IMR-90 (cell line): ENCODE measurements at regions not wholly inside any gene's neighbourhood (a gene's known extent, or its start where the extent isn't known, plus 50 kb on each side); places are given as distances from the start of the nearest gene placed in this dataset.

Experiments
- ATAC-seq: fragments of 200-7000 bp; cut with Tn5 transposase; 2 replicates; pipeline ENCODE4 v1.9.1; 2020; ENCODE audit warnings: low read depth, mild to moderate bottlenecking, moderate library complexity
- BruUV-seq: library from RNA; stranded (reverse); fragments of 400-500 nt; replicated peaks from 2 replicates; lab custom pipeline; 2021; lab: Mats Ljungman, UMichigan
- CTCF ChIA-PET: fragments of 300-600 bp; formaldehyde crosslinking; extraction: SDS; loops from one replicate; lab custom pipeline; 2021; ENCODE audit warnings: antibody characterized with exemption; lab: Yijun Ruan, JAX
- POLR2A ChIA-PET: fragments of 300-600 bp; sonication (Branson Sonifier 250); formaldehyde crosslinking; loops from one replicate; lab custom pipeline; 2022; ENCODE audit warnings: antibody characterized with exemption; ENCODE audit not compliant: unreplicated experiment; lab: Charles Lee
- DNase-seq: peaks from one replicate; pipeline ENCODE4 v3.0.0; 2013
- H2AFZ ChIP-seq: replicated peaks from 2 replicates; pipeline ENCODE3; 2013; ENCODE audit warnings: low read length, mild to moderate bottlenecking; ENCODE audit not compliant: poor library complexity
- H2AK5ac ChIP-seq: 2 replicates; pipeline ENCODE4 v1.6.1; 2013; ENCODE audit warnings: low read depth, low read length, inconsistent platforms
- H2AK9ac ChIP-seq: replicated peaks from 2 replicates; pipeline ENCODE3; 2013; ENCODE audit warnings: mild to moderate bottlenecking, low read depth, low read length, moderate library complexity; ENCODE audit not compliant: poor library complexity
- H2BK120ac ChIP-seq: 2 replicates; pipeline ENCODE4 v1.6.1; 2013; ENCODE audit warnings: low read depth, low read length, inconsistent platforms
- H2BK15ac ChIP-seq: 3 replicates; pipeline ENCODE4 v1.6.1; 2013; ENCODE audit warnings: low read depth, low read length, inconsistent platforms
- H2BK20ac ChIP-seq: 2 replicates; pipeline ENCODE4 v1.6.1; 2013; ENCODE audit warnings: low read depth, mild to moderate bottlenecking, inconsistent platforms, low read length, moderate library complexity
- H2BK5ac ChIP-seq: 2 replicates; pipeline ENCODE4 v1.6.1; 2013; ENCODE audit warnings: mild to moderate bottlenecking, low read depth, low read length, inconsistent platforms; ENCODE audit not compliant: poor library complexity, severe bottlenecking
- H3K14ac ChIP-seq: replicated peaks from 2 replicates; pipeline ENCODE4 v1.6.1; 2013; ENCODE audit warnings: low read depth, low read length, inconsistent platforms
- H3K18ac ChIP-seq: 2 replicates; pipeline ENCODE4 v1.6.1; 2013; ENCODE audit warnings: low read depth, low read length, control low read depth
- H3K23ac ChIP-seq: 2 replicates; pipeline ENCODE4 v1.6.1; 2013; ENCODE audit warnings: low read depth, low read length, inconsistent platforms
- H3K27ac ChIP-seq: 2 replicates; pipeline ENCODE4 v1.5.1; 2013; ENCODE audit warnings: mild to moderate bottlenecking, control low read depth, low read length; ENCODE audit not compliant: insufficient read depth
- H3K27me3 ChIP-seq: 2 replicates; pipeline ENCODE4 v1.6.1; 2013; ENCODE audit warnings: low read length; ENCODE audit not compliant: control insufficient read depth, insufficient read depth
- H3K36me3 ChIP-seq: 2 replicates; pipeline ENCODE4 v1.6.1; 2013; ENCODE audit warnings: low read length, mixed read lengths; ENCODE audit not compliant: control insufficient read depth, insufficient read depth
- H3K4ac ChIP-seq: 2 replicates; pipeline ENCODE4 v1.6.1; 2013; ENCODE audit warnings: low read depth, low read length, inconsistent platforms
- H3K4me1 ChIP-seq: 2 replicates; pipeline ENCODE4 v1.6.1; 2013; ENCODE audit warnings: low read length, mixed read lengths; ENCODE audit not compliant: control insufficient read depth, insufficient read depth
- H3K4me2 ChIP-seq: 2 replicates; pipeline ENCODE4 v1.6.1; 2013; ENCODE audit warnings: low read depth, mild to moderate bottlenecking, control low read depth, low read length, moderate library complexity
- H3K4me3 ChIP-seq: 2 replicates; pipeline ENCODE4 v1.5.1; 2013; ENCODE audit warnings: low read depth, mild to moderate bottlenecking, control low read depth, low read length, moderate library complexity; ENCODE audit not compliant: insufficient read depth
- H3K56ac ChIP-seq: 2 replicates; pipeline ENCODE4 v1.6.1; 2013; ENCODE audit warnings: low read length, inconsistent platforms; ENCODE audit not compliant: insufficient read depth; ENCODE audit errors: extremely low read depth
- H3K79me1 ChIP-seq, 2 experiments: 2 replicates each; pipeline ENCODE4 v1.6.1; 2013; ENCODE audit warnings: low read length in 2 of 2, inconsistent platforms in 1 of 2, low read depth in 1 of 2
- H3K9ac ChIP-seq: 2 replicates; pipeline ENCODE4 v1.6.1; 2013; ENCODE audit warnings: low read depth, low read length, control low read depth
- H3K9me1 ChIP-seq: 2 replicates; pipeline ENCODE4 v1.6.1; 2013; ENCODE audit warnings: low read length, inconsistent platforms; ENCODE audit not compliant: insufficient read depth
- H3K9me3 ChIP-seq: 2 replicates; pipeline ENCODE4 v1.6.1; 2013; ENCODE audit warnings: low read length; ENCODE audit not compliant: control insufficient read depth, insufficient read depth
- H4K20me1 ChIP-seq: 2 replicates; pipeline ENCODE4 v1.6.1; 2013; ENCODE audit warnings: low read length, inconsistent platforms; ENCODE audit not compliant: insufficient read depth
- H4K5ac ChIP-seq: 2 replicates; pipeline ENCODE4 v1.6.1; 2013; ENCODE audit warnings: mild to moderate bottlenecking, low read depth, low read length, control low read depth
- H4K8ac ChIP-seq, 2 experiments: 2 replicates each; pipeline ENCODE4 v1.6.1; 2013; ENCODE audit warnings: low read depth in 2 of 2, low read length in 2 of 2, control low read depth in 1 of 2, inconsistent platforms in 1 of 2
- H4K91ac ChIP-seq: 2 replicates; pipeline ENCODE4 v1.6.1; 2013; ENCODE audit warnings: low read depth, low read length, inconsistent platforms; ENCODE audit not compliant: insufficient read depth
- BHLHE40 ChIP-seq: fragments of 150-350 bp; IDR thresholded peaks from 2 replicates; pipeline ENCODE4 v1.6.1; 2016; ENCODE audit warnings: mild to moderate bottlenecking, low read depth, low read length
- CEBPB ChIP-seq: IDR thresholded peaks from 2 replicates; pipeline ENCODE4 v1.6.1; 2012; ENCODE audit warnings: low read depth, low read length, improper control_type of control experiment
- CHD1 ChIP-seq: IDR thresholded peaks from 2 replicates; pipeline ENCODE4 v1.6.1; 2012; ENCODE audit warnings: low read depth, low read length, improper control_type of control experiment
- CTCF ChIP-seq: conservative IDR thresholded peaks from 2 replicates; pipeline ENCODE4 v1.5.1; 2012; ENCODE audit warnings: mild to moderate bottlenecking, low read depth, low read length, improper control_type of control experiment
- ELK1 ChIP-seq: fragments of 150-350 bp; IDR thresholded peaks from 2 replicates; pipeline ENCODE4 v1.6.1; 2016; ENCODE audit warnings: low read depth, mild to moderate bottlenecking, low read length, moderate library complexity, borderline replicate concordance
- FOS ChIP-seq: fragments of 150-350 bp; IDR thresholded peaks from 2 replicates; pipeline ENCODE4 v1.6.1; 2016; ENCODE audit warnings: low read depth, low read length
- MAFK ChIP-seq: IDR thresholded peaks from 2 replicates; pipeline ENCODE4 v1.6.1; 2012; ENCODE audit warnings: low read depth, low read length, improper control_type of control experiment
- MAZ ChIP-seq: IDR thresholded peaks from 2 replicates; pipeline ENCODE4 v1.6.1; 2012; ENCODE audit warnings: low read depth, mild to moderate bottlenecking, low read length, improper control_type of control experiment, moderate library complexity, borderline replicate concordance
- MXI1 ChIP-seq: IDR thresholded peaks from 2 replicates; pipeline ENCODE4 v1.6.1; 2012; ENCODE audit warnings: low read depth, mild to moderate bottlenecking, low read length, moderate library complexity, borderline replicate concordance
- NFE2L2 ChIP-seq: fragments of 150-350 bp; IDR thresholded peaks from 2 replicates; pipeline ENCODE4 v1.6.1; 2016; ENCODE audit warnings: low read depth, mild to moderate bottlenecking, low read length
- POLR2A ChIP-seq: IDR thresholded peaks from 2 replicates; pipeline ENCODE4 v1.6.1; 2012; ENCODE audit warnings: mild to moderate bottlenecking, low read depth, low read length
- RAD21 ChIP-seq: IDR thresholded peaks from 2 replicates; pipeline ENCODE4 v1.6.1; 2012; ENCODE audit warnings: low read length, improper control_type of control experiment
- RCOR1 ChIP-seq: IDR thresholded peaks from 2 replicates; pipeline ENCODE4 v1.6.1; 2012; ENCODE audit warnings: mild to moderate bottlenecking, low read length, improper control_type of control experiment; ENCODE audit not compliant: insufficient replicate concordance
- RFX5 ChIP-seq: IDR thresholded peaks from 2 replicates; pipeline ENCODE4 v1.8.0; 2012; ENCODE audit warnings: low read depth, mild to moderate bottlenecking, low read length, moderate library complexity
- SMC3 ChIP-seq: fragments of 150-350 bp; IDR thresholded peaks from 2 replicates; pipeline ENCODE4 v1.6.1; 2016; ENCODE audit warnings: low read depth, mild to moderate bottlenecking, antibody characterized with exemption, low read length, moderate library complexity
- USF2 ChIP-seq: fragments of 150-350 bp; IDR thresholded peaks from 2 replicates; pipeline ENCODE4 v1.6.1; 2017; ENCODE audit warnings: mild to moderate bottlenecking, antibody characterized with exemption, low read length, low read depth
- WGBS, 2 experiments: methylation state at CpG; one replicate each; pipeline versions ENCODE4 v1.1.5 to v1.1.7; 2013; ENCODE audit warnings: missing lambda C conversion rate in 2 of 2; ENCODE audit not compliant: insufficient read length in 1 of 2; ENCODE audit errors: extremely low coverage in 2 of 2; 5-methylcytosine and 5-hydroxymethylcytosine counted together
- dilution Hi-C: fragments of 300-500 bp; cut with HindIII; formaldehyde crosslinking; loops from one replicate; pipeline ENCODE4 v1.14.3; 2018; ENCODE audit warnings: low sequenced_read_pairs; ENCODE audit not compliant: unreplicated experiment
- in situ Hi-C: fragments of 300-500 bp; cut with MboI; formaldehyde crosslinking; loops from 3 replicates; pipeline ENCODE4 v1.14.3; 2019; ENCODE audit warnings: low sequenced_read_pairs, inconsistent platforms, mixed read lengths
- intact Hi-C: fragments of 100-400 bp; cut with micrococcal nuclease; formaldehyde crosslinking; loops from 2 replicates; pipeline ENCODE4 v1.10.0; 2022

- ATAC-seq = no peak
- Histone ChIP-seq H3K9me3 (no peaks in the 10 kb centered on the region), H4K20me1 (no peaks in the 10 kb centered on the region), H4K91ac (no peak overlapping the region), H2AK5ac (no peak overlapping the region), H2AFZ (no peak overlapping the region), H4K8ac (no peak overlapping the region), H3K36me3 (no peaks in the 10 kb centered on the region), H2AK9ac (no peak overlapping the region), H2BK15ac (no peak overlapping the region), H3K14ac (0 out of 2 replicates have a peak overlapping the region, but pooled peaks have one; percentile 61), H3K4me2 (no peak overlapping the region), H3K27ac (no peak overlapping the region), H4K5ac (no peak overlapping the region), H3K4me3 (no peak overlapping the region), H3K9ac (no peak overlapping the region), H3K4ac (no peak overlapping the region), H2BK20ac (no peak overlapping the region), H2BK5ac (no peak overlapping the region), H3K18ac (no peak overlapping the region), H3K56ac (no peak overlapping the region), H3K4me1 (no peaks in the 10 kb centered on the region), H3K79me1 (no peaks in the 10 kb centered on the region), H2BK120ac (no peak overlapping the region), H3K27me3 (no peaks in the 10 kb centered on the region), H3K23ac (no peak overlapping the region), H3K9me1 (no peaks in the 10 kb centered on the region)
- dilution Hi-C loops (no loop called here), in situ Hi-C loops (no loop called here), intact Hi-C loops (no loop called here)
- no TSS peak for BruUV-seq
- ChIA-PET POLR2A (no interaction called here), CTCF (no interaction called here)
- WGBS, 2 experiments = no CpG with 5 or more reads among the region's 1 CpG
- TF ChIP-seq POLR2A (no peak), CHD1 (no peak), MXI1 (no peak), NFE2L2 (no peak), RCOR1 (no peak), USF2 (no peak), RAD21 (no peak), BHLHE40 (no peak), CTCF (no peak), ELK1 (no peak), FOS (no peak), RFX5 (no peak), SMC3 (no peak), MAFK (no peak), CEBPB (no peak), MAZ (no peak)
- no peak for DNase-seq
These were observed 151.8 kb upstream of the NABP1 start for GRCh38 chr2:191526091-191526490.
